GM12892 (cell line): ENCODE measurements at regions not wholly inside any gene's neighbourhood (a gene's known extent, or its start where the extent isn't known, plus 50 kb on each side); places are given as distances from the start of the nearest gene placed in this dataset.

Experiments
- POLR2A ChIP-seq: IDR thresholded peaks from 2 replicates; pipeline ENCODE4 v1.6.1; 2011; ENCODE audit warnings: low read depth, low read length, control low read depth
- POLR2AphosphoS5 ChIP-seq: IDR thresholded peaks from 2 replicates; pipeline ENCODE4 v1.6.1; 2011; ENCODE audit warnings: low read depth, low read length, control low read depth
- TAF1 ChIP-seq: IDR thresholded peaks from 2 replicates; pipeline ENCODE4 v1.6.1; 2011; ENCODE audit warnings: low read depth, mild to moderate bottlenecking, control low read depth, low read length, borderline replicate concordance

DNA sequence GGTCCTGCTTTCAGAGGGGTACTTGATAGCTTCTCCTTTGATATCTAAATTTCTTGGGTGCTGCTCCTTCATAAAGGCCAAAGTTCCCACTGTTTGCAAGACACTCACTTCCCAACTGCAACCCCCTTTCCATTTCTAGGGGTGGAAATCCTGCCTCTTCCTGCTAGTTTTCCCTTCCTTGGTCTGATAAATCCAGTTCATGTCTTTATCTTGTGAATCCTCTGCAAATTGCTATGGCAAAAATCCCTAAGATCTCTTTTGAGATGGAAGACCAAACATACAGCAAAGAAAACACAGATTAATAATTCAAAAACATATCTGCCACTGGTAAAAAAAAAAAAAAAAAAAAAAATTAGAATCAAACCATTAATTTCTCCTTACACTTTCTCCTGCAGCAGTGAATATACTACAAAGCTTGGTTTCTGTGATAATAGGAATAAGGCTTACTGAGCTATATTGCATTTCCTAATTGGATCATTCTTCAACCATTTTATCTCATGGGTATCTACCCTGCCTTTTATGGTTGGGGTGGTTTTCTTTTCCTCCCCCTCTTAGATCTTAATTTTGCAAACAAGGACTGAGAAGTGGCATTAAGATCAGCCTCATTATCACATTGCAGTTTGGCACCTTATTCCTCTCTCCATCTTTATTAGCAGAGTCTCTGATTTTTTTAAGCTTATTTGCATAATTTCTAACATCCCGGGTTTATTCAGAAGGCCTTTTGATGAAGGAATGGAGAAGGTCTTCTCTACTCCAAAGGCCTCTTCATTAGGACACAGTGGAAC is 439.1 kb downstream of the XYLT1 start:
- peak; percentile 52; the same call in 1 of the 2 replicates for TF ChIP-seq POLR2A
- TF ChIP-seq POLR2AphosphoS5: peak; percentile 48; the same call in 1 of the 2 replicates
- TF ChIP-seq TAF1: no peak
